ENCODE measurements at regions not wholly inside any gene's neighbourhood (a gene's known extent, or its start where the extent isn't known, plus 50 kb on each side); places are given as distances from the start of the nearest gene placed in this dataset.
"Not testable (repeated sequence)": the region's sequence is repeated elsewhere in the genome, so short reads cannot be mapped to it uniquely, and the experiment has no call there.

DNA sequence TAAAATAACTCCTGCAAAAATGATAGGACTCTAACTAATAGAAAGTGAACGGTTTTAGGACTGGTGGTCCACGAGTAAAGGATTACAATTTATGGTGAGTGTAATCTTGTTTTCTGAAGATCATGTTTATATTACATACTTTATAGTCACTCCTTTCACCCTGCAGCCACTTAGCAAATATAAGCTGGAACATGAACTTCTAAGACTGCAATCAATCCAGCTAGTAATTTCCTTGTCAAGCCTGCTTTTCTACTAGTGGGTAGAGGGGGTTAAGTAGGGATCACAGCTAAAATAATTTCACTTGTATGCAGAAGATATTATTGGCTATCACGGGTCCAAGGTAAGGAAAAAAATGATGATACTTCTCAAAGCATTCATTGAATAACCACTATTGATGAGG, 125.5 kb upstream of the NETO1 start:
- no peak overlapping the region for H3K27ac ChIP-seq
- ATAC-seq: no peak
- no peaks in the 10 kb centered on the region for H3K36me3 ChIP-seq
- H3K4me3 ChIP-seq: no peak overlapping the region
- intact Hi-C loops (cut with DNase I): no loop called here
- H3K27me3 ChIP-seq (ENCODE audit: low read depth): no peaks in the 10 kb centered on the region
- no peaks in the 10 kb centered on the region for H3K9me3 ChIP-seq
- H3K4me1 ChIP-seq: no peaks in the 10 kb centered on the region
- DNase-seq: no peak
- TF ChIP-seq, protein P1, sequence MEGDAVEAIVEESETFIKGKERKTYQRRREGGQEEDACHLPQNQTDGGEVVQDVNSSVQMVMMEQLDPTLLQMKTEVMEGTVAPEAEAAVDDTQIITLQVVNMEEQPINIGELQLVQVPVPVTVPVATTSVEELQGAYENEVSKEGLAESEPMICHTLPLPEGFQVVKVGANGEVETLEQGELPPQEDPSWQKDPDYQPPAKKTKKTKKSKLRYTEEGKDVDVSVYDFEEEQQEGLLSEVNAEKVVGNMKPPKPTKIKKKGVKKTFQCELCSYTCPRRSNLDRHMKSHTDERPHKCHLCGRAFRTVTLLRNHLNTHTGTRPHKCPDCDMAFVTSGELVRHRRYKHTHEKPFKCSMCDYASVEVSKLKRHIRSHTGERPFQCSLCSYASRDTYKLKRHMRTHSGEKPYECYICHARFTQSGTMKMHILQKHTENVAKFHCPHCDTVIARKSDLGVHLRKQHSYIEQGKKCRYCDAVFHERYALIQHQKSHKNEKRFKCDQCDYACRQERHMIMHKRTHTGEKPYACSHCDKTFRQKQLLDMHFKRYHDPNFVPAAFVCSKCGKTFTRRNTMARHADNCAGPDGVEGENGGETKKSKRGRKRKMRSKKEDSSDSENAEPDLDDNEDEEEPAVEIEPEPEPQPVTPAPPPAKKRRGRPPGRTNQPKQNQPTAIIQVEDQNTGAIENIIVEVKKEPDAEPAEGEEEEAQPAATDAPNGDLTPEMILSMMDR (IDR thresholded peaks at IDR 0.05): no peak

DNA sequence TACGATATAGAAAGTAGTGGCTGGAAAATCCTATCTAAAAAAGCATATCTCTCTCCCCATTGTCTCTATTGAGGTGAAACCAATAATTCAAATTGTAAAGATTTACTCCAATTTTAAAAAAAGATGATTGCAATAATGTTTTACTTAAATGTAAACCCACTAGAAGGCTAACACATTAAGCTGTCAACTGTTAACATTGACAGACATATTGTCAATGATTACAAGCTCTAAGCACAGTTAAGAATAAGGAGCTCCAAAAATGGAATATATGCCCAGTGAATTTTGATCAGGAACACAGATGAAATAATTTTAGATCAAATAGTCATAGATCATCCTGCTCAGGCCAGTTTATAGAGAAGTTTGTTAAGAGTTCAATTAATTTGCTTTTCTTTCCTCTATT, 123.6 kb upstream of the NETO1 start:
- Histone ChIP-seq H3K9me3 (no peaks in the 10 kb centered on the region), H3K4me3 (no peak overlapping the region), H3K27ac (no peak overlapping the region), H3K27me3 (ENCODE audit: low read depth) (no peaks in the 10 kb centered on the region), H3K36me3 (no peaks in the 10 kb centered on the region), H3K4me1 (no peaks in the 10 kb centered on the region)
- ATAC-seq (no peak), DNase-seq (no peak)
- intact Hi-C loops (cut with DNase I): no loop called here
- TF ChIP-seq, protein P1 (IDR thresholded peaks at IDR 0.05): no peak

DNA sequence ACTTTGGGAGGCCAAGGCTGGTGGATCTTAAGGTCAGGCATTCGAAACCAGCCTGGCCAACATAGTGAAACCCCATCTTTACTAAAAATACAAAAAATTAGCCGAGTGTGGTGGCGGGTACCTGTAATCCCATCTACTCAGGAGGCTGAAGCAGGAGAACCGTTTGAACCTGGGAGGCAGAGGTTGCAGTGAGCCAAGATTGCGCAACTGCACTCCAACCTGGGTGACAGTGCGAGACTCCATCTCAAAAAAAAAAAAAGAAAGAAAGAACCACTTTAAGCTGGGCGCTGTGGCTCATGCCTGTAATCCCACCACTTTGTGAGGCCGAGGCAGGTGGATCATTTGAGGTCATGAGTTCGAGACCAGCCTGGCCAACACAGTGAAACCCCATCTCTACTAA, 119.8 kb upstream of the NETO1 start:
- H3K27me3 ChIP-seq (ENCODE audit: low read depth); DNase-seq; intact Hi-C loops (cut with DNase I); ATAC-seq; H3K9me3 ChIP-seq; H3K4me1 ChIP-seq; H3K4me3 ChIP-seq; H3K36me3 ChIP-seq; H3K27ac ChIP-seq: not testable (repeated sequence)

DNA sequence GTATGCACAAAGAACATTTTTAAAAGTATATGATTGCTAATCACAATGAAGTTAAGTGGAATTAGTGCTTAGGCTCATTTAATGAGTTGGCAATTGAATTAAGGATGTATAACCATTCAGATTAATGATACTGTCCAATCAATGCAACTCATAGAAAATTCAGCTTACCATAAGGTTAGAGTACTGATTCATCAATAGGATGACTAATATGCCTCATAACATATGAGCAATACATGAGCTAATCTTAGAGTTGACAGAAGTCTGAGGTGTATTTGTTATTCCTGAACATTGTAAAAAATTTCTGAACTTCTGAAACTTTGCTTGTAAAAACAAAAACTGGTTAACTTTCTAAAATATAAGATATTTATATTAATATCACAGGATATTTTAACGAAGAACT, 118.3 kb upstream of the NETO1 start:
- ATAC-seq: no peak
- intact Hi-C loops (cut with DNase I): no loop called here

DNA sequence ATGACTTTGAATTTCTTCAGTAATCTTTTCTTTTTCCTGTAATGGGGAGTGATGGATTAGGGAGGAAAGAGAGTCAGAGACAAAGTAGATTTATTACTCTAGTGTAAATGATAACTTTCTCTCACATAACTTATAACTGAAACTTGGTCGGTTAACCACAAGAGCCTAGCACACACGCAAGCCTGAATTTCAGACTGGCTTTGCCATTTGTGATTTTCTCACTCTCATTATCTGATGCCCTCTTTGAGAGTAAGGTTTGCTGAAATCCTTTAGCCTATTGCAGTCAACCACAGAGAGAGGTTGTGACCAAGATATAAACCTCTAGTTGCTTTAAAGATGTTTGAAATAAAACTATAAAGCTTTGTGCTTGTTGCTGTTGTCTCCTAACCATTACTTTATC, 117.9 kb upstream of the NETO1 start:
- H3K4me1 ChIP-seq: no peaks in the 10 kb centered on the region
- no peak overlapping the region for H3K4me3 ChIP-seq
- ATAC-seq (no peak), DNase-seq (no peak)
- H3K27ac ChIP-seq: no peak overlapping the region
- intact Hi-C loops (cut with DNase I): no loop called here
- H3K27me3 ChIP-seq (ENCODE audit: low read depth): no peaks in the 10 kb centered on the region
- H3K9me3 ChIP-seq: peaks cover 10% of the 10 kb centered on the region
- TF ChIP-seq, protein P1 (IDR thresholded peaks at IDR 0.05): no peak
- no peaks in the 10 kb centered on the region for H3K36me3 ChIP-seq

More for the DNA sequence above, 118.3 kb upstream of the NETO1 start:
- H3K9me3 ChIP-seq: peaks cover 10% of the 10 kb centered on the region
- no peak for DNase-seq
- H3K4me3 ChIP-seq: no peak overlapping the region
- H3K27me3 ChIP-seq (ENCODE audit: low read depth): no peaks in the 10 kb centered on the region
- H3K27ac ChIP-seq: no peak overlapping the region
- TF ChIP-seq, protein P1 (IDR thresholded peaks at IDR 0.05): no peak
- H3K4me1 ChIP-seq: no peaks in the 10 kb centered on the region
- no peaks in the 10 kb centered on the region for H3K36me3 ChIP-seq

DNA sequence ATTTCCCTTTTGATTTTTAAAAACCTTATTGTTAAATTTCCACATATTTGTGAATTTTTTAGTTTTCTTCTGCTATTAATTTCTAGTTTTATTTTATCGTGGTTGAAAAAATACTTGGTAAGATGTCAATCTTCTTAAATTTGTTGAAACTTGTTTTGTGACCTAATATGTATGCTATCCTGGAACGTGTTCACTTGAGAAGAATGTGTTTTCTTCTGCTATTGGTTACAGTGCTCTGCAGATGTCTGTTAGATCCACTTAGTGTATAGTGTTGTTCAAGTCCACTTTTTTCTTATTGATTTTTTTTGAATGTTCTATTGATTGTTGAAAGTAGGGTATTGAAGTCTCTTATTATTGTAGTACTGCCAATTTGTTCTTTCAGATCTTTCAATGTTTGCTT, 116.5 kb upstream of the NETO1 start:
- no peak for DNase-seq
- Histone ChIP-seq H3K27me3 (ENCODE audit: low read depth) (no peaks in the 10 kb centered on the region), H3K4me3 (no peak overlapping the region), H3K36me3 (no peaks in the 10 kb centered on the region), H3K9me3 (peaks cover 10% of the 10 kb centered on the region), H3K4me1 (no peaks in the 10 kb centered on the region), H3K27ac (no peak overlapping the region)
- ATAC-seq: no peak
- intact Hi-C loops (cut with DNase I): no loop called here
- TF ChIP-seq, protein P1 (IDR thresholded peaks at IDR 0.05): no peak
